OCI-LY7 (cell line): ENCODE measurements at regions not wholly inside any gene's neighbourhood (a gene's known extent, or its start where the extent isn't known, plus 50 kb on each side); places are given as distances from the start of the nearest gene placed in this dataset.

Experiments used
- CTCF ChIP-seq: fragments of 200-600 bp; sonication (generic); conservative IDR thresholded peaks from 2 replicates; pipeline ENCODE4 v1.5.1; 2014; ENCODE audit warnings: mild to moderate bottlenecking, antibody characterized with exemption, low read length, moderate library complexity, mixed read lengths
- EZH2phosphoT487 ChIP-seq: fragments of 200-600 bp; sonication (generic); IDR thresholded peaks from 2 replicates; pipeline ENCODE4 v1.6.1; 2018; ENCODE audit warnings: low read depth, borderline replicate concordance, mild to moderate bottlenecking, mixed run types, antibody characterized with exemption, low read length, moderate library complexity, mixed read lengths

GRCh38 chr3:127100459-127101410, 92.2 kb upstream of the PRR23E start:
- TF ChIP-seq CTCF (no peak), EZH2phosphoT487 (no peak)
